HEK293 (cell line): ENCODE measurements at regions not wholly inside any gene's neighbourhood (a gene's known extent, or its start where the extent isn't known, plus 50 kb on each side); places are given as distances from the start of the nearest gene placed in this dataset.
A peak's percentile ranks its signal among the peaks of the same experiment; 100 is the strongest.

Source experiments
- CTCF ChIA-PET: fragments of 350-600 bp; formaldehyde crosslinking; extraction: SDS; loops from one replicate; lab custom pipeline; 2021; ENCODE audit warnings: antibody characterized with exemption; lab: Yijun Ruan, JAX
- POLR2A ChIA-PET: fragments of 300-600 bp; formaldehyde crosslinking; extraction: SDS; loops from one replicate; lab custom pipeline; 2020; ENCODE audit warnings: antibody characterized with exemption, inconsistent platforms; lab: Yijun Ruan, JAX
- H3K27ac ChIP-seq: fragments of 200-500 bp; sonication (Bioruptor generic); 2 replicates; pipeline ENCODE4 v1.5.1; 2014; ENCODE audit warnings: low read depth, low read length, control low read depth, inconsistent platforms; ENCODE audit errors: extremely low read depth
- H3K36me3 ChIP-seq, 2 experiments: fragments of 200-500 bp in 1 of 2; sonication (Bioruptor generic) in 1 of 2; 1 replicate in 1 of 2; 2 replicates in 1 of 2; pipeline ENCODE4 v1.5.1; 2014 to 2017; ENCODE audit warnings: inconsistent platforms in 2 of 2, low read length in 2 of 2; ENCODE audit not compliant: control insufficient read depth in 2 of 2, insufficient read depth in 1 of 2
- H3K4me1 ChIP-seq: fragments of 200-500 bp; sonication (Bioruptor generic); 2 replicates; pipeline ENCODE4 v1.5.1; 2014; ENCODE audit warnings: mild to moderate bottlenecking, low read length, inconsistent platforms; ENCODE audit not compliant: control insufficient read depth, insufficient read depth
- H3K4me3 ChIP-seq: 2 replicates; pipeline ENCODE4 v1.5.1; 2011; ENCODE audit warnings: low read depth, mild to moderate bottlenecking, control low read depth, low read length, moderate library complexity
- H3K9me3 ChIP-seq: fragments of 200-500 bp; sonication (Bioruptor generic); 2 replicates; pipeline ENCODE4 v1.5.1; 2014; ENCODE audit warnings: low read depth, low read length, inconsistent platforms; ENCODE audit not compliant: control insufficient read depth, insufficient read depth
- HOXD13 ChIP-seq: sonication (generic); formaldehyde crosslinking; IDR thresholded peaks from 2 replicates; pipeline ENCODE4 v1.8.0; 2022; ENCODE audit warnings: missing genetic modification reagents, borderline replicate concordance
- KLF17 ChIP-seq: fragments of 450-650 bp; formaldehyde crosslinking; IDR thresholded peaks from 2 replicates; pipeline ENCODE4 v1.5.1; 2016; ENCODE audit warnings: missing biosample characterization, missing genetic modification characterization
- ZBTB20 ChIP-seq: fragments of 450-650 bp; formaldehyde crosslinking; IDR thresholded peaks from 2 replicates; pipeline ENCODE4 v1.5.1; 2016; ENCODE audit warnings: missing biosample characterization, missing genetic modification characterization
- ZIC2 ChIP-seq: fragments of 450-650 bp; formaldehyde crosslinking; IDR thresholded peaks from 2 replicates; pipeline ENCODE4 v1.5.1; 2016; ENCODE audit warnings: missing biosample characterization, missing genetic modification characterization
- ZNF140 ChIP-seq: fragments of 450-650 bp; formaldehyde crosslinking; IDR thresholded peaks from 2 replicates; pipeline ENCODE4 v1.5.1; 2016; ENCODE audit warnings: missing biosample characterization, missing genetic modification characterization
- ZNF311 ChIP-seq: fragments of 450-650 bp; formaldehyde crosslinking; IDR thresholded peaks from 2 replicates; pipeline ENCODE4 v1.5.1; 2017; ENCODE audit warnings: missing biosample characterization, missing genetic modification characterization, borderline replicate concordance
- ZNF391 ChIP-seq: fragments of 450-650 bp; formaldehyde crosslinking; IDR thresholded peaks from 2 replicates; pipeline ENCODE4 v1.5.1; 2016; ENCODE audit warnings: low read depth, missing biosample characterization, missing genetic modification characterization, borderline replicate concordance
- ZNF488 ChIP-seq: fragments of 450-650 bp; formaldehyde crosslinking; IDR thresholded peaks from 2 replicates; pipeline ENCODE4 v1.5.1; 2016; ENCODE audit warnings: missing biosample characterization, missing genetic modification characterization
- ZNF501 ChIP-seq: fragments of 450-650 bp; formaldehyde crosslinking; IDR thresholded peaks from 2 replicates; pipeline ENCODE4 v1.5.1; 2016; ENCODE audit warnings: missing biosample characterization, missing genetic modification characterization
- ZNF548 ChIP-seq: fragments of 450-650 bp; formaldehyde crosslinking; IDR thresholded peaks from 2 replicates; pipeline ENCODE4 v1.5.1; 2016; ENCODE audit warnings: missing biosample characterization, missing genetic modification characterization
- ZNF549 ChIP-seq: fragments of 450-650 bp; IDR thresholded peaks from 2 replicates; pipeline ENCODE4 v1.5.1; 2018; ENCODE audit warnings: missing biosample characterization, missing genetic modification characterization, mild to moderate bottlenecking, inconsistent platforms, moderate library complexity
- ZNF596 ChIP-seq: fragments of 450-650 bp; IDR thresholded peaks from 2 replicates; pipeline ENCODE4 v1.5.0; 2018; ENCODE audit warnings: missing biosample characterization, mild to moderate bottlenecking, missing genetic modification characterization, moderate library complexity
- ZNF600 ChIP-seq: fragments of 450-650 bp; formaldehyde crosslinking; IDR thresholded peaks from 2 replicates; pipeline ENCODE4 v1.5.1; 2016; ENCODE audit warnings: missing biosample characterization, missing genetic modification characterization
- ZNF626 ChIP-seq: fragments of 450-650 bp; sonication (Bioruptor Pico); formaldehyde crosslinking; IDR thresholded peaks from 2 replicates; pipeline ENCODE4 v1.5.1; 2018; ENCODE audit warnings: missing biosample characterization, missing genetic modification characterization, inconsistent platforms
- ZNF677 ChIP-seq: fragments of 450-650 bp; IDR thresholded peaks from 2 replicates; pipeline ENCODE4 v1.5.0; 2018; ENCODE audit warnings: missing biosample characterization, mild to moderate bottlenecking, missing genetic modification characterization, moderate library complexity
- ZNF768 ChIP-seq: fragments of 450-650 bp; formaldehyde crosslinking; IDR thresholded peaks from 2 replicates; pipeline ENCODE4 v1.5.1; 2018; ENCODE audit warnings: missing biosample characterization, mild to moderate bottlenecking, missing genetic modification characterization
- ZNF792 ChIP-seq: fragments of 450-650 bp; formaldehyde crosslinking; IDR thresholded peaks from 2 replicates; pipeline ENCODE4 v1.5.1; 2016; ENCODE audit warnings: missing biosample characterization, missing genetic modification characterization
- TF ChIP-seq, protein P1 (sequence below): fragments of 450-650 bp; formaldehyde crosslinking; IDR thresholded peaks from 2 replicates; pipeline ENCODE4 v1.5.1; 2016; ENCODE audit warnings: missing biosample characterization, missing genetic modification characterization

DNA sequence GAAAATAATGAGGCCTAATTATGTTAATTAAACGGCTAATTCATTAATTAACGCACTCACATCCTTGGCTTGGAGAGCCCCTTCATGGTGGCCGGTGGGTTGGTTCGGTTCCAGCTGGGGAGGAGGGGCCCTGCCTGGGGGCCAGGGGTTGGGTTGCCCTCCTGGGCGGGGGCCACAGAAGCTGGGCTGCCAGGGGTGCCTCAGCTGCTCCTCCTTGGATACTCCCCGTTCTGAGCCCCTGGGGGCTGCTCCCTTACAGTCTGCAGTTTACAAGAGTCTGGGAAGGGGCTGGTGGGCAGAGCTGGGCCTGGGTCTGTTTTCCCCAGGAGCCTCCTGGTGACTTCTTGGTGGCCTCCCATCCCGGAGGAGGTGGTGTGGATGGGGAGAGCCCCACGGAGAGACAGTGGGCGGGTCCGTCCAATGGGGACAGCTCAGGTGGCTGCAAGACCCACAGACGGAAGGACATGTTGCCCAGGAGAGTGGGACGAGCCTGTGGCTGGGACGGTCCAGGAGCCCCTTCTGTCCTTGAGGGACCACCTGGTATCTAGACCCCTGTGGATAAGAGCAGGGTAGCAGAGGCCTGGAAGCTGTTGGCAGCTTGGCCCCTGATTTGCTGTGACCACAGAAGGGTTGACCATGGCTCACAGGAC is 277.5 kb downstream of the PBX3 start (continued):
- no peak for TF ChIP-seq ZNF488 (tag by site-specific recombination)

DNA sequence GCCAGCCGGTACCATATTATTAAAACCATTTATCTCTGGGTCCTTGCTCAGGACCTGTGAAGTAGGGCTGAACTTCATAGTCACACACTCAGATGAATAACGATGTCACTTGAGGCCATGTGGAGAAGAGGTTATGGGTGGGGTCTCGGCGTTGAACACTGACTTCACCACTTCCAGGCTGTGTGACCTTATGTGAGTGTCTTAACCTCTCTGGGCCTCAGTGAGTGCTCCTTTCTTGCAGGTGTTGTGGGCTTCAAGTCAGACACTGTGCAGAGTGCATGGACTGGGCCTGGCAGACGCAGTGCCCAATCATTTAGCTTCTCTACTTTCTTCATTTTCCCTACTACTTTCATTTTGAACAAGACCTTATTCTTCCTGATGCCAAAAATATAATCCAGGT is 278.8 kb downstream of the PBX3 start:
- ChIA-PET POLR2A (no interaction called here), CTCF (no interaction called here)
- H3K4me3 ChIP-seq, result no peak overlapping the region
- no peak overlapping the region for H3K27ac ChIP-seq
- TF ChIP-seq ZNF549 (no peak), ZNF548 (tag by site-specific recombination) (no peak), ZNF768 (tag by site-specific recombination) (0 out of 2 replicates have a peak, but pooled peaks have one; percentile 32)
- no peaks in the 10 kb centered on the region for H3K9me3 ChIP-seq
- no peaks in the 10 kb centered on the region for H3K36me3 ChIP-seq
- no peaks in the 10 kb centered on the region for H3K4me1 ChIP-seq

- no peaks in the 10 kb centered on the region for H3K9me3 ChIP-seq
- no peaks in the 10 kb centered on the region for H3K4me1 ChIP-seq
- no peak overlapping the region for H3K4me3 ChIP-seq
- ChIA-PET CTCF (no interaction called here), POLR2A (interaction anchor here (0.6 to 0.7 kb wide), 2 partner anchors 180 to 598 kb away, joined by 3 read pairs; no protein-coding TSS in a partner anchor)
- no peaks in the 10 kb centered on the region for H3K36me3 ChIP-seq
- no peak overlapping the region for H3K27ac ChIP-seq
- TF ChIP-seq ZNF596 (tag by site-specific recombination) (no peak), ZIC2 (tag by site-specific recombination) (0 out of 2 replicates have a peak, but pooled peaks have one; percentile 7)
These were observed 280.4 kb downstream of the PBX3 start for GRCh38 chr9:126027566-126027965.

DNA sequence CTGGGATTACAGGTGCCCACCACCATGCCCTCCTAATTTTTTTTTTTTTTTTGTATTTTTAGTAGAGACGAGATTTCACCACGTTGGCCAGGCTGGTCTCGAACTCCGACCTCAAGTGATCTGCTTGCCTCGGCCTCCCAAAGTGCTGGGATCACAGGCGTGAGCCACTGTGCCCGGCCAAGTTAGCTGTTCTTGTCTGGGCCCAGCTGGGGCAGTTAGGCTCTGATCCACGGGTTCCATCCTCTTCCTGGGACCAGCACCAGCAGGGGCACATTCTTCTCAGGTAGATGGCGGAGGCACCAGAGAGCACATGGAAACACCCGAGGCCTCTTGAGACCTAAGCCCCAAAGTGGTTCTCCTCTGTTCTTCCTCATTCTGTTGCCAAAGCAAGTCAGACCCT is 281.6 kb downstream of the PBX3 start:
- POLR2A ChIA-PET, result no interaction called here
- no peak overlapping the region for H3K4me3 ChIP-seq
- H3K4me1 ChIP-seq, result no peaks in the 10 kb centered on the region
- TF ChIP-seq ZNF600 (tag by site-specific recombination) (no peak), HOXD13 (CRISPR knock-in tag) (no peak), ZNF677 (tag by site-specific recombination) (peak; percentile 78; the same call in 1 of the 2 replicates), ZNF311 (tag by site-specific recombination) (no peak)
- H3K9me3 ChIP-seq, result no peaks in the 10 kb centered on the region
- CTCF ChIA-PET, result interaction anchor here (0.5 to 0.6 kb wide), 2 partner anchors 17 to 470 kb away, joined by 3 to 4 read pairs; no protein-coding TSS in a partner anchor
- no peak overlapping the region for H3K27ac ChIP-seq
- H3K36me3 ChIP-seq, result no peaks in the 10 kb centered on the region

DNA sequence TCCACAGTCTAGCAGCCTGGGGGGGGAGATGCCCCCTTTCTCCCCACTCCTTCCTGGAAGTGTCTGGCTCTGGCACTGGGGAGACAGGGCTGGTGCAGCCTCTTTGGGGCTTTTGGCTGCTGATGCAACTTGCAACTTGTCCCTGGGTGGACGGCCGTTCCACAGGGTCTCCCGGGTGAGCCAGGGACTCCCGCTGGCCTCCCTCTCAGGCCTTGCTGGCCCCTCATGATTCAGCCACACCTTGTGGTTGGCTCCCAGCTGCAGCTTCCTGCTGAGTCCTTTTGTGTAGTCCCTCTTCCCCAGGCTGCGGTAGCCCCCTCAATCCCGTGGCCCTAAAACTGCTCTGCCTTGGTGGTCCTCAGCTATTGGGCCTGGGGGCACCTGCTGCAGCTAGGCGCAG is 283.5 kb downstream of the PBX3 start:
- no peaks in the 10 kb centered on the region for H3K9me3 ChIP-seq
- ChIA-PET CTCF (no interaction called here), POLR2A (no interaction called here)
- H3K4me1 ChIP-seq, result no peaks in the 10 kb centered on the region
- no peak for TF ChIP-seq ZNF548 (tag by site-specific recombination)
- no peak for TF ChIP-seq ZNF792 (tag by site-specific recombination)
- TF ChIP-seq ZIC2 (tag by site-specific recombination), result peak; percentile 58
- H3K36me3 ChIP-seq, result no peaks in the 10 kb centered on the region
- H3K4me3 ChIP-seq, result no peak overlapping the region
- no peak overlapping the region for H3K27ac ChIP-seq

- H3K4me3 ChIP-seq, result no peak overlapping the region
- CTCF ChIA-PET, result no interaction called here
- H3K4me1 ChIP-seq, result no peaks in the 10 kb centered on the region
- POLR2A ChIA-PET, result no interaction called here
- TF ChIP-seq KLF17 (no peak), ZNF600 (tag by site-specific recombination) (no peak), ZBTB20 (tag by site-specific recombination) (no peak), ZNF501 (tag by site-specific recombination) (no peak), ZNF391 (no peak), ZNF140 (tag by site-specific recombination) (no peak), ZNF626 (tag by site-specific recombination) (no peak), HOXD13 (CRISPR knock-in tag) (no peak)
- TF ChIP-seq, protein P1, sequence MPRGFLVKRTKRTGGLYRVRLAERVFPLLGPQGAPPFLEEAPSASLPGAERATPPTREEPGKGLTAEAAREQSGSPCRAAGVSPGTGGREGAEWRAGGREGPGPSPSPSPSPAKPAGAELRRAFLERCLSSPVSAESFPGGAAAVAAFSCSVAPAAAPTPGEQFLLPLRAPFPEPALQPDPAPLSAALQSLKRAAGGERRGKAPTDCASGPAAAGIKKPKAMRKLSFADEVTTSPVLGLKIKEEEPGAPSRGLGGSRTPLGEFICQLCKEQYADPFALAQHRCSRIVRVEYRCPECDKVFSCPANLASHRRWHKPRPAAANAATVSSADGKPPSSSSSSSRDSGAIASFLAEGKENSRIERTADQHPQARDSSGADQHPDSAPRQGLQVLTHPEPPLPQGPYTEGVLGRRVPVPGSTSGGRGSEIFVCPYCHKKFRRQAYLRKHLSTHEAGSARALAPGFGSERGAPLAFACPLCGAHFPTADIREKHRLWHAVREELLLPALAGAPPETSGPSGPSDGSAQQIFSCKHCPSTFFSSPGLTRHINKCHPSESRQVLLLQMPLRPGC (tag by site-specific recombination), result no peak
- no peaks in the 10 kb centered on the region for H3K36me3 ChIP-seq
- no peak overlapping the region for H3K27ac ChIP-seq
- H3K9me3 ChIP-seq, result no peaks in the 10 kb centered on the region
These were observed 283.9 kb downstream of the PBX3 start for GRCh38 chr9:126031116-126031515.
